ENCODE measurements at regions not wholly inside any gene's neighbourhood (a gene's known extent, or its start where the extent isn't known, plus 50 kb on each side); places are given as distances from the start of the nearest gene placed in this dataset.

DNA sequence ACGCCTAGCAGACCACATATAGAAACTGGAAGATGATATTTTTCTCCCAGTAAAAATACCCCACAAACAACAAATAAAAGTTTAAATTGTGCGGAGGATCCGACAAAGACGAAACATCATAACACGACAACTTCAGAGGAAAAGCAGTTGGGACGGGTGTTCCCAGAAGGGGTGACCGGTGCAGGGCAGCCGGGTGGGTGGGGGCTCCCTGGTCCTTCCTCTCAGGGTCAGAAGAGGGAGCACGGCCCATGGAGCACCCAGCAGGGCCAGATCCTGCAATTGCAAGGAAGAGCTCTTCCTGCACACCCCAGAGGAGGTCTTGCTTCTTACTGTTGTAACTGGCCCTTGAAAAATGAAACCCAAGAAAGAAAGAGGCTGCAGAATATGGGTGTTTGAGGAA is 608.5 kb upstream of the MKI67 start:
- no TSS peak for BruUV-seq (replicated peaks)
- ChIA-PET POLR2A (ENCODE audit: unreplicated experiment) (no interaction called here), CTCF (no interaction called here)
- Histone ChIP-seq H3K9me2 (replicated peaks; ENCODE audit: low read length) (no peaks in the 10 kb centered on the region), H3K4me1 (ENCODE audit: insufficient read depth, low read length) (no peaks in the 10 kb centered on the region), H3K9me3 (ENCODE audit: low read length) (no peaks in the 10 kb centered on the region), H3K9ac (ENCODE audit: low read length) (no peak overlapping the region), H3K4me2 (ENCODE audit: low read length) (no peak overlapping the region), H3K79me2 (ENCODE audit: low read length) (no peaks in the 10 kb centered on the region), H2AFZ (ENCODE audit: low read length) (no peak overlapping the region), H3K4me3 (ENCODE audit: low read length) (no peak overlapping the region), H3K27ac (ENCODE audit: low read length) (no peak overlapping the region), H3K36me3 (ENCODE audit: low read depth, low read length) (no peaks in the 10 kb centered on the region), H3F3A (ENCODE audit: low read length, unreplicated experiment) (no peaks in the 10 kb centered on the region), H3K27me3 (ENCODE audit: low read length) (peaks cover 39% of the 10 kb centered on the region), H4K20me1 (ENCODE audit: low read length) (no peaks in the 10 kb centered on the region)
- DNase-seq (no peak), ATAC-seq (no peak)
- intact Hi-C loops (cut with micrococcal nuclease) = no loop called here
- TF ChIP-seq EZH2phosphoT487 (IDR thresholded peaks at IDR 0.05; ENCODE audit: borderline replicate concordance, low read length) = no peak
- TF ChIP-seq, protein P1, sequence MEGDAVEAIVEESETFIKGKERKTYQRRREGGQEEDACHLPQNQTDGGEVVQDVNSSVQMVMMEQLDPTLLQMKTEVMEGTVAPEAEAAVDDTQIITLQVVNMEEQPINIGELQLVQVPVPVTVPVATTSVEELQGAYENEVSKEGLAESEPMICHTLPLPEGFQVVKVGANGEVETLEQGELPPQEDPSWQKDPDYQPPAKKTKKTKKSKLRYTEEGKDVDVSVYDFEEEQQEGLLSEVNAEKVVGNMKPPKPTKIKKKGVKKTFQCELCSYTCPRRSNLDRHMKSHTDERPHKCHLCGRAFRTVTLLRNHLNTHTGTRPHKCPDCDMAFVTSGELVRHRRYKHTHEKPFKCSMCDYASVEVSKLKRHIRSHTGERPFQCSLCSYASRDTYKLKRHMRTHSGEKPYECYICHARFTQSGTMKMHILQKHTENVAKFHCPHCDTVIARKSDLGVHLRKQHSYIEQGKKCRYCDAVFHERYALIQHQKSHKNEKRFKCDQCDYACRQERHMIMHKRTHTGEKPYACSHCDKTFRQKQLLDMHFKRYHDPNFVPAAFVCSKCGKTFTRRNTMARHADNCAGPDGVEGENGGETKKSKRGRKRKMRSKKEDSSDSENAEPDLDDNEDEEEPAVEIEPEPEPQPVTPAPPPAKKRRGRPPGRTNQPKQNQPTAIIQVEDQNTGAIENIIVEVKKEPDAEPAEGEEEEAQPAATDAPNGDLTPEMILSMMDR (conservative IDR thresholded peaks at IDR 0.05; ENCODE audit: low read depth, low read length) = no peak
- TF ChIP-seq EZH2 (IDR thresholded peaks at IDR 0.05; ENCODE audit: low read length, unreplicated experiment) = no peak

DNA sequence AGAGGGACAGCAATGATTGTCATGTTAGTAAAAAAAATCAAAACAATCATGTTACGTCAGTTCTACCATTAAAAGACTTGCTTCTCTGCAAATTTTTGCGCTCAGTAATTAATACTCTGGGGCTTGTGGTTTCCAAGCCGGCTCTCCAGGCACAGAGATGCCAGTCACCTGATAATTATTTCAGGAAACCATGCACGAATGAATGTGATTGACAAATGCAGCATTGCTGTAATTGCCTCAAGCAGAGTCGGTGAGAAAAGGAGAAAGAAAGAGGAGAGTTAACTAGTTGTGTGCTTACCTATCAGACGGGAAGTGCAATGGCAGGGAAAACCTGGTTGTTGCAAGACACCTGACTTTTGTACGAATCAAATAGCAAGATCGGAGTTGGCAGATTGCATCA is 609.8 kb upstream of the MKI67 start:
- DNase-seq = no peak
- TF ChIP-seq, protein P1 (conservative IDR thresholded peaks at IDR 0.05; ENCODE audit: low read depth, low read length) = no peak
- TF ChIP-seq EZH2phosphoT487 (IDR thresholded peaks at IDR 0.05; ENCODE audit: borderline replicate concordance, low read length) = no peak
- TF ChIP-seq EZH2 (IDR thresholded peaks at IDR 0.05; ENCODE audit: low read length, unreplicated experiment) = no peak
- H3K4me1 ChIP-seq (ENCODE audit: insufficient read depth, low read length) = no peaks in the 10 kb centered on the region
- H3K27me3 ChIP-seq (ENCODE audit: low read length) = peaks cover 39% of the 10 kb centered on the region
- H3K36me3 ChIP-seq (ENCODE audit: low read depth, low read length) = no peaks in the 10 kb centered on the region
- H3K4me3 ChIP-seq (ENCODE audit: low read length) = no peak overlapping the region
- no peak overlapping the region for H3K4me2 ChIP-seq (ENCODE audit: low read length)
- no peaks in the 10 kb centered on the region for H3K79me2 ChIP-seq (ENCODE audit: low read length)
- H3K9ac ChIP-seq (ENCODE audit: low read length) = no peak overlapping the region
- ChIA-PET CTCF (no interaction called here), POLR2A (ENCODE audit: unreplicated experiment) (no interaction called here)
- H3K9me2 ChIP-seq (replicated peaks; ENCODE audit: low read length) = no peaks in the 10 kb centered on the region
- no peaks in the 10 kb centered on the region for H4K20me1 ChIP-seq (ENCODE audit: low read length)
- no TSS peak for BruUV-seq (replicated peaks)
- H2AFZ ChIP-seq (ENCODE audit: low read length) = no peak overlapping the region
- intact Hi-C loops (cut with micrococcal nuclease) = no loop called here
- no peak for ATAC-seq
- H3K27ac ChIP-seq (ENCODE audit: low read length) = no peak overlapping the region
- no peaks in the 10 kb centered on the region for H3K9me3 ChIP-seq (ENCODE audit: low read length)
- no peaks in the 10 kb centered on the region for H3F3A ChIP-seq (ENCODE audit: low read length, unreplicated experiment)

DNA sequence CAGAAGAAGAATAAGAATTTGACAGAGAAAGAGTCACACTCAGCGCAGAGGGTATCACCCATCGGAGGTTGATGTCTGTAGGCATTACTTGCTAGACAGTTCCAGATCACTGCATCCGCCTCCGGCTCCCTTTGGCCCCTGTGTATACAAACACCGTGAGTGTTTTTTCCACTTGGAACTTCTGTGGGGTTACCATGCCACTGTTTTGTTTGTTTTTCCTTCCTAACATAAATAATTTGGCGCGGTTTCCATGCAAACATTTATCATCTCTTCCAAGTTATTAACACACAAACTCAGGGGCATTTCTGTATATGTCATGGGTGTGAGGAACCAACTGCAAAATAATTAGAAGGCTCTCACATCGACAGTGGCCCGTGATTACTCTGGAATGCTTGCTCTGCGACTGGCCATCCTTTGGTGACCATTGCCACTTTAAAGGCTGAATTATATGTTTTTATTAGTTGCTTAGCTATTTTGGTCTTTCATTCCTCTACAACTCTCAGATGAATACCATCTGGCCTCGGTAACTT is 612.2 kb upstream of the MKI67 start:
- Histone ChIP-seq H3F3A (ENCODE audit: low read length, unreplicated experiment) (no peaks in the 10 kb centered on the region), H3K4me2 (ENCODE audit: low read length) (no peak overlapping the region), H3K9me2 (replicated peaks; ENCODE audit: low read length) (no peaks in the 10 kb centered on the region), H3K4me3 (ENCODE audit: low read length) (no peak overlapping the region), H2AFZ (ENCODE audit: low read length) (no peak overlapping the region), H3K9ac (ENCODE audit: low read length) (no peak overlapping the region), H3K4me1 (ENCODE audit: insufficient read depth, low read length) (no peaks in the 10 kb centered on the region), H3K36me3 (ENCODE audit: low read depth, low read length) (no peaks in the 10 kb centered on the region), H3K9me3 (ENCODE audit: low read length) (no peaks in the 10 kb centered on the region), H3K79me2 (ENCODE audit: low read length) (no peaks in the 10 kb centered on the region), H3K27ac (ENCODE audit: low read length) (no peak overlapping the region), H4K20me1 (ENCODE audit: low read length) (no peaks in the 10 kb centered on the region), H3K27me3 (ENCODE audit: low read length) (peaks cover 39% of the 10 kb centered on the region)
- TF ChIP-seq EZH2phosphoT487 (IDR thresholded peaks at IDR 0.05; ENCODE audit: borderline replicate concordance, low read length) (no peak), EZH2 (IDR thresholded peaks at IDR 0.05; ENCODE audit: low read length, unreplicated experiment) (no peak)
- TF ChIP-seq, protein P1 (conservative IDR thresholded peaks at IDR 0.05; ENCODE audit: low read depth, low read length) = no peak
- intact Hi-C loops (cut with micrococcal nuclease) = no loop called here
- DNase-seq = no peak
- no peak for ATAC-seq
- POLR2A ChIA-PET (ENCODE audit: unreplicated experiment) = no interaction called here
- CTCF ChIA-PET = no interaction called here
- no TSS peak for BruUV-seq (replicated peaks)

Measured in PC-3 (cell line).